ENCODE measurements at regions not wholly inside any gene's neighbourhood (a gene's known extent, or its start where the extent isn't known, plus 50 kb on each side); places are given as distances from the start of the nearest gene placed in this dataset.

DNA sequence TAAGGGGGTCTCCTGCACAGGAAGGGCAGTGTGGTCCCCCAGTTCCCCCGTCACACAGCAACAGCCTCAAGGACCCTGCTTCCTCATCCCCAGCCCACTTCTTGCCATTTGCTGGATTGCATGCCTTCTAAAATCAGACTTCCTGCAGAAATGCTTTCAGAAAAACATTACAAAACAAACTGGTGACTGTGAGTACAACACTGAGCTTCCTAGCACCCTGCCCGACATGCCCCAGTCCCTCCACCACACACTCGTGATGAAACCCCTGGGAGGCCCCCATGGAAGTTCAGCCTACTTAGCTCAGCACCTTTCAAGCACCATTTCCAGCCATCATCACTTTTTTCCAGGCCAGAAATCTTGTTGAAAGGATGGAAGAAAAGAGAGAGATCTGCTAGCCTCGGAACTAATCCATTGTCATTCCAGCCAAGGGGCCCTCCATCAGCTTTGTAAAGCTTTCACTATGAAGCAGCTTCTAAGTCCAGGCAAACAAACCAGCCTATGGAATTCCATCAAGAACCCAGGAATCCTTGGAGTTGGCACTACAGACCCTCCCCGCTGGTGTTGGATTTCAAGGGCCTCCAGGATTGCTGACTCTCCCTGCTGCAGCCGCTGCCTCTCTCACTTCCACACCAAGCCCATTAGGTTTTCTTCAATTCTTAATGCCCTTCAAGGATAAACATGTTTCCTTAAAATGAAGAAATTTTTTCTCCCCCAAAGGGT is 114.6 kb downstream of the C5orf15 start:
- TF ChIP-seq POLR2AphosphoS5 (IDR thresholded peaks at IDR 0.05; ENCODE audit: borderline replicate concordance, low read depth, low read length), result no peak
- no peak for TF ChIP-seq EZH2 (IDR thresholded peaks at IDR 0.05)
